ENCODE measurements at regions not wholly inside any gene's neighbourhood (a gene's known extent, or its start where the extent isn't known, plus 50 kb on each side); places are given as distances from the start of the nearest gene placed in this dataset.

- intact Hi-C loops (cut with DNase I; ENCODE audit: low total_unique reads) = no loop called here
- DNase-seq = no peak
- no peaks in the 10 kb centered on the region for H3K4me1 ChIP-seq
- H3K27me3 ChIP-seq = no peaks in the 10 kb centered on the region
- no peak overlapping the region for H3K27ac ChIP-seq
- H3K4me3 ChIP-seq = no peak overlapping the region
- TF ChIP-seq CTCF (IDR thresholded peaks at IDR 0.05) = no peak
- no peaks in the 10 kb centered on the region for H3K9me3 ChIP-seq
- no peaks in the 10 kb centered on the region for H3K36me3 ChIP-seq
Observed at GRCh38 chr3:167919590-167919989, 176.1 kb downstream of the GOLIM4 start.

- H3K4me3 ChIP-seq = no peak overlapping the region
- TF ChIP-seq CTCF (IDR thresholded peaks at IDR 0.05) = no peak
- no peaks in the 10 kb centered on the region for H3K4me1 ChIP-seq
- H3K36me3 ChIP-seq = no peaks in the 10 kb centered on the region
- H3K27me3 ChIP-seq = no peaks in the 10 kb centered on the region
- no peaks in the 10 kb centered on the region for H3K9me3 ChIP-seq
- no peak overlapping the region for H3K27ac ChIP-seq
- no peak for DNase-seq
- intact Hi-C loops (cut with DNase I; ENCODE audit: low total_unique reads) = no loop called here
Observed at GRCh38 chr3:167918686-167919085, 177.0 kb downstream of the GOLIM4 start.

- Histone ChIP-seq H3K36me3 (no peaks in the 10 kb centered on the region), H3K4me1 (no peaks in the 10 kb centered on the region), H3K27me3 (no peaks in the 10 kb centered on the region), H3K9me3 (no peaks in the 10 kb centered on the region), H3K4me3 (no peak overlapping the region), H3K27ac (no peak overlapping the region)
- no peak for DNase-seq
- TF ChIP-seq CTCF (IDR thresholded peaks at IDR 0.05) = no peak
- intact Hi-C loops (cut with DNase I; ENCODE audit: low total_unique reads) = no loop called here
Observed at GRCh38 chr3:167918008-167918596, 177.6 kb downstream of the GOLIM4 start.

GRCh38 chr3:167913219-167913835, 177.8 kb downstream of the SERPINI1 start:
- Histone ChIP-seq H3K27me3 (no peaks in the 10 kb centered on the region), H3K4me1 (no peaks in the 10 kb centered on the region), H3K4me3 (no peak overlapping the region), H3K27ac (no peak overlapping the region), H3K9me3 (no peaks in the 10 kb centered on the region), H3K36me3 (no peaks in the 10 kb centered on the region)
- intact Hi-C loops (cut with DNase I; ENCODE audit: low total_unique reads) = no loop called here
- TF ChIP-seq CTCF (IDR thresholded peaks at IDR 0.05) = no peak
- DNase-seq = no peak

- Histone ChIP-seq H3K4me3 (no peak overlapping the region), H3K27me3 (no peaks in the 10 kb centered on the region), H3K4me1 (no peaks in the 10 kb centered on the region), H3K36me3 (no peaks in the 10 kb centered on the region), H3K27ac (no peak overlapping the region), H3K9me3 (no peaks in the 10 kb centered on the region)
- no peak for TF ChIP-seq CTCF (IDR thresholded peaks at IDR 0.05)
- intact Hi-C loops (cut with DNase I; ENCODE audit: low total_unique reads) = no loop called here
- DNase-seq = no peak
Observed at GRCh38 chr3:167909952-167910351, 174.4 kb downstream of the SERPINI1 start.
